GM12878 (cell line): ENCODE measurements at regions not wholly inside any gene's neighbourhood (a gene's known extent, or its start where the extent isn't known, plus 50 kb on each side); places are given as distances from the start of the nearest gene placed in this dataset.

Source experiments
- EED ChIP-seq: sonication (generic); IDR thresholded peaks from 2 replicates; pipeline ENCODE4 v1.6.1; 2016; ENCODE audit warnings: antibody characterized with exemption, low read depth
- NR2C1 ChIP-seq: fragments of 450-650 bp; IDR thresholded peaks from 2 replicates; pipeline ENCODE4 v1.6.1; 2017; ENCODE audit warnings: antibody characterized with exemption, mild to moderate bottlenecking, moderate library complexity
- SRF ChIP-seq, 2 experiments: IDR thresholded peaks; 2 replicates each; pipeline ENCODE4 v1.6.1; 2011; ENCODE audit warnings: low read depth in 2 of 2, low read length in 2 of 2, mild to moderate bottlenecking in 1 of 2, moderate library complexity in 1 of 2
- TARDBP ChIP-seq: IDR thresholded peaks from 2 replicates; pipeline ENCODE4 v1.6.1; 2016; ENCODE audit warnings: borderline replicate concordance
- TCF7 ChIP-seq: IDR thresholded peaks from 2 replicates; pipeline ENCODE4 v1.6.1; 2014; ENCODE audit warnings: antibody characterized with exemption, borderline replicate concordance
- USF2 ChIP-seq: IDR thresholded peaks from 2 replicates; pipeline ENCODE4 v1.6.1; 2011; ENCODE audit warnings: low read depth, low read length, improper control_type of control experiment, borderline replicate concordance
- ZNF217 ChIP-seq: fragments of 450-650 bp; IDR thresholded peaks from 2 replicates; pipeline ENCODE4 v1.6.1; 2017; ENCODE audit warnings: antibody characterized with exemption, mild to moderate bottlenecking
- ZNF592 ChIP-seq: fragments of 450-650 bp; IDR thresholded peaks from 2 replicates; pipeline ENCODE4 v1.6.1; 2017; ENCODE audit warnings: mild to moderate bottlenecking, moderate library complexity
- TF ChIP-seq, protein P1 (sequence below), 3 experiments: IDR thresholded peaks in 2 of 3; conservative IDR thresholded peaks in 1 of 3; 2 replicates each; pipeline ENCODE4 v1.5.1; 2011; ENCODE audit warnings: low read depth in 3 of 3, low read length in 3 of 3, mild to moderate bottlenecking in 3 of 3, control low read depth in 2 of 3, moderate library complexity in 2 of 3, inconsistent platforms in 1 of 3, mixed read lengths in 1 of 3; ENCODE audit not compliant: control insufficient read depth in 2 of 3, insufficient read depth in 1 of 3; ENCODE audit errors: extremely low read depth in 1 of 3
- TF ChIP-seq, protein P2 (sequence below): IDR thresholded peaks from 2 replicates; pipeline ENCODE4 v1.6.1; 2011; ENCODE audit warnings: borderline replicate concordance, low read depth, mild to moderate bottlenecking, moderate library complexity, mixed read lengths, low read length; ENCODE audit not compliant: insufficient read depth; ENCODE audit errors: extremely low read length

GRCh38 chr7:47698386-47698785 is 116.5 kb upstream of the TNS3 start:
- TF ChIP-seq TARDBP = no peak
- no peak for TF ChIP-seq TCF7
- TF ChIP-seq, protein P1, sequence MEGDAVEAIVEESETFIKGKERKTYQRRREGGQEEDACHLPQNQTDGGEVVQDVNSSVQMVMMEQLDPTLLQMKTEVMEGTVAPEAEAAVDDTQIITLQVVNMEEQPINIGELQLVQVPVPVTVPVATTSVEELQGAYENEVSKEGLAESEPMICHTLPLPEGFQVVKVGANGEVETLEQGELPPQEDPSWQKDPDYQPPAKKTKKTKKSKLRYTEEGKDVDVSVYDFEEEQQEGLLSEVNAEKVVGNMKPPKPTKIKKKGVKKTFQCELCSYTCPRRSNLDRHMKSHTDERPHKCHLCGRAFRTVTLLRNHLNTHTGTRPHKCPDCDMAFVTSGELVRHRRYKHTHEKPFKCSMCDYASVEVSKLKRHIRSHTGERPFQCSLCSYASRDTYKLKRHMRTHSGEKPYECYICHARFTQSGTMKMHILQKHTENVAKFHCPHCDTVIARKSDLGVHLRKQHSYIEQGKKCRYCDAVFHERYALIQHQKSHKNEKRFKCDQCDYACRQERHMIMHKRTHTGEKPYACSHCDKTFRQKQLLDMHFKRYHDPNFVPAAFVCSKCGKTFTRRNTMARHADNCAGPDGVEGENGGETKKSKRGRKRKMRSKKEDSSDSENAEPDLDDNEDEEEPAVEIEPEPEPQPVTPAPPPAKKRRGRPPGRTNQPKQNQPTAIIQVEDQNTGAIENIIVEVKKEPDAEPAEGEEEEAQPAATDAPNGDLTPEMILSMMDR (IDR thresholded peaks at IDR 0.05 in 2 of 3, conservative IDR thresholded peaks at IDR 0.05 in 1 of 3; ENCODE audit: control insufficient read depth in 2 of 3, extremely low read depth in 1 of 3, insufficient read depth in 1 of 3, low read depth in 3 of 3, low read length in 3 of 3) = no peak
- TF ChIP-seq, protein P2, sequence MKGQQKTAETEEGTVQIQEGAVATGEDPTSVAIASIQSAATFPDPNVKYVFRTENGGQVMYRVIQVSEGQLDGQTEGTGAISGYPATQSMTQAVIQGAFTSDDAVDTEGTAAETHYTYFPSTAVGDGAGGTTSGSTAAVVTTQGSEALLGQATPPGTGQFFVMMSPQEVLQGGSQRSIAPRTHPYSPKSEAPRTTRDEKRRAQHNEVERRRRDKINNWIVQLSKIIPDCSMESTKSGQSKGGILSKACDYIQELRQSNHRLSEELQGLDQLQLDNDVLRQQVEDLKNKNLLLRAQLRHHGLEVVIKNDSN = no peak
- no peak for TF ChIP-seq NR2C1
- TF ChIP-seq SRF (IDR thresholded peaks at IDR 0.05; ENCODE audit: low read depth in 2 of 2, low read length in 2 of 2) = no peak
- TF ChIP-seq ZNF217 = no peak
- TF ChIP-seq EED = no peak
- TF ChIP-seq USF2 = no peak
- no peak for TF ChIP-seq ZNF592
